ENCODE measurements at regions not wholly inside any gene's neighbourhood (a gene's known extent, or its start where the extent isn't known, plus 50 kb on each side); places are given as distances from the start of the nearest gene placed in this dataset.

DNA sequence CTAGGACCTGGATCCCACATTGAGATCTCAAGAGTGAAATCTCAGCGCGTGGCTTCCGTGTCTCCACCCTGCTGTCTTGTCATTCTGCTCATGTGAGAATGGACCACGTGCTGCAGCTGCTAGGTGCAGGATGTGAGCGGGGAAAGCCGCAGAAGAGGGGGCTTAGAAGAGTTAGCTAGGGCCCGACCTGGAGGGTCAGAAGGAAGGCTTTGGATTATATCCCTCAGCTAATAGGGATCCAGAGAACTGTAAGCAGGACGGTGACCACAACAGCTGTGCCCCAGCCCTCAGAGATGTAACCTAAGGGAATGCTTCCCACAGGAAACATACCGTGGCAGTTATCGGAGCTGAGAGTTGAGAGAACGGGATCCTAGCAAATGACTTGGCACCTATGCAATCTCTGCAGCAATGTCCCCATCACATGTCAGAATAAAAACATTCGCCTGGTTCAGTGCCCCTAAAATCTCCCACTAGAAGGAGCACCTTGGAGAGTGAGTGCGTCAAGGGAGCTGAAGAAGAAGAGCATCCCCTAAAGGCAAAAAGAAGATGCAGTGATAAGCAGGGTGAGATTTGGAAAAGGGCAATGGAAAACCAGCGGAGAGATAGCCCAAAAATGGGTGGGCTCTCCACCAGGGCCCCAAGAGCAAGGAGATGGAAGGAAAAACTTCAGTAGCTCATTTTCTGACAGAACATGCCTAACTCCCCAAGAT, 76.9 kb upstream of the ST8SIA2 start:
- WGBS, result 94% methylated on average over 14 of the region's 14 CpGs
- Histone ChIP-seq H3K27me3 (ENCODE audit: control insufficient read depth in 2 of 2, insufficient read depth in 1 of 2, low read length in 1 of 2) (no peaks in the 10 kb centered on the region), H3K27ac (ENCODE audit: low read depth in 1 of 2, low read length in 1 of 2) (no peak overlapping the region), H3K4me1 (ENCODE audit: control insufficient read depth in 2 of 2, insufficient read depth in 2 of 2, low read length in 2 of 2) (no peaks in the 10 kb centered on the region), H3K36me3 (ENCODE audit: control insufficient read depth in 2 of 2, insufficient read depth in 2 of 2, low read length in 1 of 2) (no peaks in the 10 kb centered on the region), H3K9me3 (ENCODE audit: control insufficient read depth in 2 of 2, insufficient read depth in 1 of 2, low read length in 1 of 2) (no peaks in the 10 kb centered on the region), H3K4me3 (ENCODE audit: low read length in 2 of 2) (no peak overlapping the region)
- DNase-seq (ENCODE audit: low read depth in 6 of 9, low spot score in 9 of 9), result no peak

DNA sequence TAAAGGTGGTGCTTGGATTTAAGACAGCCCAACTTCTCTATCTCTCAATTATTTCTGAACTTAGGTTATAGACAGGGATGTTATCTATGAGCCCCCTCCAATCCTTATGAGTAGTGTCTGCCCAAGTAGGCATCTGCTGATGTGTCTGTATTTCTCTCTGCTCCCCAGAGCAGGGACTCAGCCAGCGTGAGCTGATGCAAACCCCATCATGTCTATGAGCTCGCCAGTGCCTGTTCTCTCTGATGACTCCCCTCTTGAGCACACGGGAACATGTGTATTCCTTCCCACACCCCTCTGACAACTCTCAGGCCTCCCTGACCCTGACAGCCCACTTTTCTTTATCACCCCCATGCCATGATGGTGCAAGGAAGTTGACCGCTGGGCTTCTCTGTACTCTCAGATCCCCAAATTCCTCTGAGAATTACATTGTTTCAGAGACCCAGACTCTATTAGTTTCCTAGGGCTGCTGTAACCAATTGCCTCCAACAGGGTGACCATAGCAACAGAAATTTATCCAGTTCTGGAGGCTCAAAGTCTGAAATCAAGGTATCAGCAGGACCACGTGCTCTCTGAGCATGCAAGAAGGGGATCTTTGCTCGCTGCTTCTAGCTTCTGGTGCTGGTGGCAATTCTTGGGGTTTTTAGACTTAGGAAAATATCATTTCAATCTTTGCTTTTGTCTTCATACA, 73.5 kb upstream of the ST8SIA2 start:
- no peaks in the 10 kb centered on the region for H3K36me3 ChIP-seq (ENCODE audit: control insufficient read depth in 2 of 2, insufficient read depth in 2 of 2, low read length in 1 of 2)
- no peak overlapping the region for H3K4me3 ChIP-seq (ENCODE audit: low read length in 2 of 2)
- no peaks in the 10 kb centered on the region for H3K27me3 ChIP-seq (ENCODE audit: control insufficient read depth in 2 of 2, insufficient read depth in 1 of 2, low read length in 1 of 2)
- 95% methylated on average over 6 of the region's 6 CpGs for WGBS
- H3K9me3 ChIP-seq (ENCODE audit: control insufficient read depth in 2 of 2, insufficient read depth in 1 of 2, low read length in 1 of 2), result no peaks in the 10 kb centered on the region
- no peaks in the 10 kb centered on the region for H3K4me1 ChIP-seq (ENCODE audit: control insufficient read depth in 2 of 2, insufficient read depth in 2 of 2, low read length in 2 of 2)
- DNase-seq (ENCODE audit: low read depth in 6 of 9, low spot score in 9 of 9), result no peak
- no peak overlapping the region for H3K27ac ChIP-seq (ENCODE audit: low read depth in 1 of 2, low read length in 1 of 2)

DNA sequence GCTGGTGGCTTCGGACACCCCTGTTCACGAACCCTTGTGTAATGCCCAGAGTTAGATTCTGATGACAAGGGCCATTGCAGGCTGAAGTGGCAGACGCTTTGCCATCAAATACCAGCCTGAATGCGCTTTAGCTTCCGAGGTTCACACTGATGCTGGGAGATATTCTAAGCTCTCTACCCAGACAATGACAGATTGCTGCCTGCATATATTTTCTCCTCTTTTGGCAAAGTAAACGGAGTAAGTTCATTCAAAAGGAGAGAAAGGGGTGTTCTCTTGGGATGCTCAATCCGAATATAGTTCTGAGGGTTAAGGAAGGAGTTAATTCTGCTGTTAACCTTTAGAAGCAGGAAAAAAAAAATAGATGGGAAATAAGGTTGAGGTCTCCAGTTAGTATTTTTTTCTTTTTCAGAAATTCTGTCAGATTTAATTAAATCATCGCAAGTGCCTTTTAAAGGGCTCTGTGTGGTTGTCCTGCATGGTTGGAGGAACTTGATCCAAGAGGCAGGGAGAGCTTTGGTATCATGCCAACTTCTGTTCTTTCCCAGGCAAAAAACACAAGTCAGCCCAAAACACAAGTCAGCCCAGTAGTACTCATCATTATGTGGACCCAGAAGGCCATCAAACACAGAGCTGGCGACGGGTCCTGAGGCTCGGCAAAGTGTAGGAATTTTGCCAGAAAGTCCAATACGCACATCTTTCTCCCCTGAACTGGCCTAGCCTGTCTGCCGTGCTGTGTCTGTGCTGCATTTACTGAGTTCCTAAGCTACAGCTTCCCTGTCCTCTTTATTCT, 70.9 kb upstream of the ST8SIA2 start:
- Histone ChIP-seq H3K4me3 (ENCODE audit: low read length in 2 of 2) (no peak overlapping the region), H3K4me1 (ENCODE audit: control insufficient read depth in 2 of 2, insufficient read depth in 2 of 2, low read length in 2 of 2) (no peaks in the 10 kb centered on the region), H3K9me3 (ENCODE audit: control insufficient read depth in 2 of 2, insufficient read depth in 1 of 2, low read length in 1 of 2) (no peaks in the 10 kb centered on the region), H3K27me3 (ENCODE audit: control insufficient read depth in 2 of 2, insufficient read depth in 1 of 2, low read length in 1 of 2) (no peaks in the 10 kb centered on the region), H3K36me3 (ENCODE audit: control insufficient read depth in 2 of 2, insufficient read depth in 2 of 2, low read length in 1 of 2) (no peaks in the 10 kb centered on the region), H3K27ac (ENCODE audit: low read depth in 1 of 2, low read length in 1 of 2) (no peak overlapping the region)
- DNase-seq (ENCODE audit: low read depth in 6 of 9, low spot score in 9 of 9), result no peak
- 84% methylated on average over 13 of the region's 13 CpGs for WGBS

DNA sequence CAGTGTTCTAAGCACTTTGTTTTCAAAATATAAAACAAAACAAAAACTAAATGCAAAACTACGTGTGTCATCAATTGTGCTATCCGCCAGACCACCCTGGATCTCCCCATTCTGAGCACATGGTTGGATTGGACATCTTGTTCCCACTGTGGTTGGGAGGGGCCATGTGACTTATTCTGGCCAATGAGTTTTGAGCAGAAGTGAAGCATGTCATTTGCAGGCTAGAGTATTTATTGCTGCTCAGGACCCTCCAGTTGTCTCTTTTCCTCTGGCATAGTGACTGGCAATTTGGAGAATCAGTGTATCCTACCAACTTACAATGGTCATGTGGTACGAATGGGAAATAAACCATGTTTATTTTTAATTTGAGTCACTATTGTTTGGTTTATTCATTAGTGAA, 70.2 kb upstream of the ST8SIA2 start:
- 92% methylated on average over 3 of the region's 3 CpGs for whole genome bisulfite sequencing
- no peak for DNase-seq (ENCODE audit: low read depth in 6 of 9, low spot score in 9 of 9)

DNA sequence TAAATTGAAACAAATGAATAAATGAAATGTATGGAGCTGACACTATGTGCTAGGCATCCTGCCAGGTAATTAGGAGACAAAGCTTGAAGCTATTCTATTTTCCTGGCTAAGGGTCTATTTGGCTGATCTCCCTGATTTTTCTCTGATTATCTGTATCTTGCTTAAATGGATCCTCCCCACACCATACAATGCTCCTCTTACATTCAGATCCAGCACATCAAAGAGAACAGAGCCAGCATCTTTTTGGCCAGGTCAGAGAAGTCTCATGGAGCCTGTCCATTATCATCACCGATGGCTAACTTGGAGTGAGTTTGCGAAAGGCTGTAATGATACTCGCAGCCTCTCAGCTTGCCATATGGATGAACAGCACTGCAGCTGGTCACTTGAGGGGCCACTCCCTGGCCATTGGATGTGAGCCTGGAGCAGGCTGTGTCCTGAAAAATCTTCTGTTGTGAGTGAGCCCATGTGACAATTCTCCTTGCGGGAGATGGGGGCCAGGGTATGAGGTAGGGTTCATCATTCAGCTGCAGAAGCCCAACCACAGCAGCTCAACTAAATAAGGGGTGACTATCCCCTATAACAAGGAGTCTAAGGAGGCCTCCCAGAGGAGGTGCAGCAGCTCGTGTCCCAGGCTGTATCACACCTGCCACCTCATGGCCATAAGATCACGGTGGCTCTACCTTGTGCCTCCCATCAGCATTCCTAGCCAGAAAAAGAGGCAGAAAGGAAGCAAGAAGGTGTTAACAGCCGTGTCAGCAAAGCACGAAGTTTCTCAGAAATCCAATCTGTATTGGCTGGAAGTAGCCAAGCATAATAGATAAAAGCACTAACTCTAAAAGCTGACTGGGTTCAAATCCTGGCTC, 69.3 kb upstream of the ST8SIA2 start:
- H3K9me3 ChIP-seq (ENCODE audit: control insufficient read depth in 2 of 2, insufficient read depth in 1 of 2, low read length in 1 of 2), result no peaks in the 10 kb centered on the region
- no peaks in the 10 kb centered on the region for H3K27me3 ChIP-seq (ENCODE audit: control insufficient read depth in 2 of 2, insufficient read depth in 1 of 2, low read length in 1 of 2)
- WGBS, result 87% methylated on average over 8 of the region's 8 CpGs
- H3K4me1 ChIP-seq (ENCODE audit: control insufficient read depth in 2 of 2, insufficient read depth in 2 of 2, low read length in 2 of 2), result no peaks in the 10 kb centered on the region
- DNase-seq (ENCODE audit: low read depth in 6 of 9, low spot score in 9 of 9), result peak in 1 of 9 donors; percentile 4
- no peak overlapping the region for H3K27ac ChIP-seq (ENCODE audit: low read depth in 1 of 2, low read length in 1 of 2)
- no peak overlapping the region for H3K4me3 ChIP-seq (ENCODE audit: low read length in 2 of 2)
- no peaks in the 10 kb centered on the region for H3K36me3 ChIP-seq (ENCODE audit: control insufficient read depth in 2 of 2, insufficient read depth in 2 of 2, low read length in 1 of 2)

More for the DNA sequence above, 70.2 kb upstream of the ST8SIA2 start:
- no peaks in the 10 kb centered on the region for H3K4me1 ChIP-seq (ENCODE audit: control insufficient read depth in 2 of 2, insufficient read depth in 2 of 2, low read length in 2 of 2)
- no peaks in the 10 kb centered on the region for H3K9me3 ChIP-seq (ENCODE audit: control insufficient read depth in 2 of 2, insufficient read depth in 1 of 2, low read length in 1 of 2)
- no peaks in the 10 kb centered on the region for H3K27me3 ChIP-seq (ENCODE audit: control insufficient read depth in 2 of 2, insufficient read depth in 1 of 2, low read length in 1 of 2)
- no peak overlapping the region for H3K4me3 ChIP-seq (ENCODE audit: low read length in 2 of 2)
- no peaks in the 10 kb centered on the region for H3K36me3 ChIP-seq (ENCODE audit: control insufficient read depth in 2 of 2, insufficient read depth in 2 of 2, low read length in 1 of 2)
- H3K27ac ChIP-seq (ENCODE audit: low read depth in 1 of 2, low read length in 1 of 2), result no peak overlapping the region

DNA sequence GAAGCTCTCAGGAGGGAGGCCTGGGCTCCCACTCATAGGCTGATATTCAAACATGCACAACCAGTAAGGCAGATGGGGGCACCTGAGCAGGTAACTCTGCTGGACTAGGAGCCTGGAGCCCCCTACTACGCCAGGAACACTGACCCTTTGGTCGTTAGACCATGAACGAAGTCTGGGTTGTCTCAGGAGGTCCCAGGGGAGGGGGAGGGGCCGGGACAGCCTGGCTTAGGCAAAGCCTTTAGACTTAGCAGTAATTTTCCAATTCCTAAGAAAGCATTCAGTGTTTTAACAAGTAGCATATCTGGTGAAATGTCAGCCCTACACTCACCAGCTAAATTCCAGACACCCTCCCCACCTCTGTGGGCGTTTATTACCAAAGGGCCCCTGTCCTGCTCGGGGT, 67.4 kb upstream of the ST8SIA2 start:
- H3K36me3 ChIP-seq (ENCODE audit: control insufficient read depth in 2 of 2, insufficient read depth in 2 of 2, low read length in 1 of 2), result no peaks in the 10 kb centered on the region
- H3K27ac ChIP-seq (ENCODE audit: low read depth in 1 of 2, low read length in 1 of 2), result no peak overlapping the region
- WGBS, result 88% methylated on average over 6 of the region's 6 CpGs
- H3K9me3 ChIP-seq (ENCODE audit: control insufficient read depth in 2 of 2, insufficient read depth in 1 of 2, low read length in 1 of 2), result no peaks in the 10 kb centered on the region
- DNase-seq (ENCODE audit: low read depth in 6 of 9, low spot score in 9 of 9), result no peak
- no peak overlapping the region for H3K4me3 ChIP-seq (ENCODE audit: low read length in 2 of 2)
- no peaks in the 10 kb centered on the region for H3K4me1 ChIP-seq (ENCODE audit: control insufficient read depth in 2 of 2, insufficient read depth in 2 of 2, low read length in 2 of 2)
- H3K27me3 ChIP-seq (ENCODE audit: control insufficient read depth in 2 of 2, insufficient read depth in 1 of 2, low read length in 1 of 2), result no peaks in the 10 kb centered on the region

DNA sequence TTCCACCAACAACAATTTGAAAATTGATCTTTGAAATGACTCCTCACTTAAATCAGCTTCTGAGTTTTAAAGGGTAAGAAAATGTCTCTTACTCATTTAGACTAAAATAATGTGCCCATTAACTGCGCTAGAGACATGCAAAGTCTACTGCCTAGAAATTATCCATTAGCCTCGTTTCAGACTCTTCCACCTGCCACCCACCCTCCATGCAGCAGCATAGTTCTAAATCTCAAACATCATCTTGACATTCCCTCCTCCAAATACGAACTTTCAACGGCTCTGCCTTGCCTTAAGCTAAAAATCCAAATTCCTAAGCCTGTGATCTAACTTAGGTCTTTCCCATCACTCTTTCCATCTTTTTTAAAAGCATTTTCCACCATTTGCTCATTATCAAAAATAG, 66.6 kb upstream of the ST8SIA2 start:
- Histone ChIP-seq H3K27me3 (ENCODE audit: control insufficient read depth in 2 of 2, insufficient read depth in 1 of 2, low read length in 1 of 2) (no peaks in the 10 kb centered on the region), H3K4me3 (ENCODE audit: low read length in 2 of 2) (no peak overlapping the region), H3K4me1 (ENCODE audit: control insufficient read depth in 2 of 2, insufficient read depth in 2 of 2, low read length in 2 of 2) (no peaks in the 10 kb centered on the region), H3K27ac (ENCODE audit: low read depth in 1 of 2, low read length in 1 of 2) (no peak overlapping the region), H3K36me3 (ENCODE audit: control insufficient read depth in 2 of 2, insufficient read depth in 2 of 2, low read length in 1 of 2) (no peaks in the 10 kb centered on the region), H3K9me3 (ENCODE audit: control insufficient read depth in 2 of 2, insufficient read depth in 1 of 2, low read length in 1 of 2) (no peaks in the 10 kb centered on the region)
- WGBS, result 93% methylated on average over 4 of the region's 4 CpGs
- no peak for DNase-seq (ENCODE audit: low read depth in 6 of 9, low spot score in 9 of 9)

DNA sequence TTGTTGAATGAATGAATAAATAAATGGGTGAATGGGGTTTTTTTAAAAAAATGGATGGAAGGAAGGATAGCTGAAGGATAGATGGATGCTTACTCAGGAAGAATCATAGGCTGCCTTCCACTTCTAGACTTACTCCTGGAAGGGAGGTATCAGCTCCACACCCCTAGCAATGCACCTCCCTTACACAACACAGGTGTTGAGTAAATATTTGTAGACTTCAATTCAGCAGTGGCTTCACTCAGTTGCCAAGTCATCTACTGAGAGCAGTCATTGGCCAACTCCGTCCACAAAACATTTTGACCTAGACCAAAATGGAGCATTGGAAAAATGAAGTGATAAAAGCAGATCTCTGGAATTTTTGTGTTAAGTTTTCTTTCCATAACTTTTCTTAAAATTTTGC, 65.5 kb upstream of the ST8SIA2 start:
- no peak for DNase-seq (ENCODE audit: low read depth in 6 of 9, low spot score in 9 of 9)
- Histone ChIP-seq H3K9me3 (ENCODE audit: control insufficient read depth in 2 of 2, insufficient read depth in 1 of 2, low read length in 1 of 2) (no peaks in the 10 kb centered on the region), H3K27ac (ENCODE audit: low read depth in 1 of 2, low read length in 1 of 2) (no peak overlapping the region), H3K4me3 (ENCODE audit: low read length in 2 of 2) (no peak overlapping the region), H3K36me3 (ENCODE audit: control insufficient read depth in 2 of 2, insufficient read depth in 2 of 2, low read length in 1 of 2) (no peaks in the 10 kb centered on the region), H3K4me1 (ENCODE audit: control insufficient read depth in 2 of 2, insufficient read depth in 2 of 2, low read length in 2 of 2) (no peaks in the 10 kb centered on the region), H3K27me3 (ENCODE audit: control insufficient read depth in 2 of 2, insufficient read depth in 1 of 2, low read length in 1 of 2) (no peaks in the 10 kb centered on the region)
- WGBS, result 96% methylated on average over 1 of the region's 1 CpG

All from thymus (tissue), 11 donors.